Neural cell (in vitro differentiated cells): ENCODE measurements at regions not wholly inside any gene's neighbourhood (a gene's known extent, or its start where the extent isn't known, plus 50 kb on each side); places are given as distances from the start of the nearest gene placed in this dataset.

Experiments used
- H2AFZ ChIP-seq: fragments of 200-600, 300-800 bp; sonication (generic), shearing (Covaris generic); 2 replicates; pipeline ENCODE4 v1.6.0; 2014; ENCODE audit warnings: low read depth, mild to moderate bottlenecking, antibody characterized with exemption, low read length, moderate library complexity
- H3F3A ChIP-seq: fragments of 200-600 bp; shearing (Covaris generic); 2 replicates; pipeline ENCODE4 v1.6.1; 2016; ENCODE audit warnings: mild to moderate bottlenecking, moderate library complexity, mixed read lengths, antibody characterized with exemption, low read length; ENCODE audit not compliant: insufficient read depth, poor library complexity, severe bottlenecking
- H3K27ac ChIP-seq: fragments of 200-600, 300-800 bp; sonication (generic), shearing (Covaris generic); 2 replicates; pipeline ENCODE4 v1.5.1; 2014; ENCODE audit warnings: mild to moderate bottlenecking, low read length, moderate library complexity
- H3K27me3 ChIP-seq: fragments of 300-800, 200-600 bp; sonication (generic), shearing (Covaris generic); 2 replicates; pipeline ENCODE4 v1.6.0; 2014; ENCODE audit warnings: mild to moderate bottlenecking, low read depth, low read length, moderate library complexity; ENCODE audit not compliant: insufficient read depth
- H3K36me3 ChIP-seq: fragments of 300-800, 200-600 bp; sonication (generic), shearing (Covaris generic); 2 replicates; pipeline ENCODE4 v1.5.1; 2014; ENCODE audit warnings: mild to moderate bottlenecking, antibody characterized with exemption, low read length, moderate library complexity; ENCODE audit not compliant: insufficient read depth
- H3K4me2 ChIP-seq: fragments of 300-800, 200-600 bp; sonication (generic), shearing (Covaris generic); 2 replicates; pipeline ENCODE4 v1.6.0; 2014; ENCODE audit warnings: mild to moderate bottlenecking, low read length
- H3K4me3 ChIP-seq: fragments of 300-800, 200-600 bp; sonication (generic), shearing (Covaris generic); 2 replicates; pipeline ENCODE4 v1.5.1; 2014; ENCODE audit warnings: mild to moderate bottlenecking, low read length, moderate library complexity
- H3K79me2 ChIP-seq: fragments of 200-600 bp; shearing (Covaris generic); replicated peaks from 2 replicates; pipeline ENCODE4 v1.6.0; 2014; ENCODE audit warnings: mild to moderate bottlenecking, low read length, moderate library complexity; ENCODE audit not compliant: insufficient read depth
- H3K9ac ChIP-seq: fragments of 300-800, 200-600 bp; sonication (generic), shearing (Covaris generic); 2 replicates; pipeline ENCODE4 v1.6.1; 2016; ENCODE audit warnings: mild to moderate bottlenecking, low read length, mixed read lengths
- H3K9me2 ChIP-seq: fragments of 200-600 bp; shearing (Covaris generic); 2 replicates; pipeline ENCODE4 v1.6.1; 2016; ENCODE audit warnings: mild to moderate bottlenecking, low read length, mixed read lengths; ENCODE audit not compliant: insufficient read depth
- H3K9me3 ChIP-seq: fragments of 200-600, 300-800 bp; sonication (generic), shearing (Covaris generic); 2 replicates; pipeline ENCODE4 v1.6.1; 2016; ENCODE audit warnings: mild to moderate bottlenecking, mixed run types, low read length, moderate library complexity, mixed read lengths
- H4K20me1 ChIP-seq: fragments of 200-600 bp; shearing (Covaris generic); 2 replicates; pipeline ENCODE4 v1.6.1; 2016; ENCODE audit warnings: mild to moderate bottlenecking, mixed run types; ENCODE audit not compliant: insufficient read depth
- EP300 ChIP-seq: fragments of 450-650 bp; conservative IDR thresholded peaks from 2 replicates; pipeline ENCODE4 v1.6.1; 2014; ENCODE audit warnings: antibody characterized with exemption, mild to moderate bottlenecking, moderate library complexity; ENCODE audit not compliant: poor library complexity, severe bottlenecking
- EZH2 ChIP-seq: fragments of 200-600, 300-800 bp; shearing (Covaris generic), sonication (generic); IDR thresholded peaks from 2 replicates; pipeline ENCODE4 v1.6.1; 2014; ENCODE audit warnings: antibody characterized with exemption, low read length, borderline replicate concordance, mild to moderate bottlenecking; ENCODE audit not compliant: insufficient read depth, poor library complexity, severe bottlenecking
- MXI1 ChIP-seq: fragments of 450-650 bp; conservative IDR thresholded peaks from 2 replicates; pipeline ENCODE4 v1.6.1; 2014; ENCODE audit warnings: antibody characterized with exemption, mild to moderate bottlenecking; ENCODE audit not compliant: poor library complexity, severe bottlenecking
- POLR2AphosphoS5 ChIP-seq: IDR thresholded peaks from 2 replicates; pipeline ENCODE4 v1.6.1; 2012
- RAD21 ChIP-seq: fragments of 450-650 bp; conservative IDR thresholded peaks from 2 replicates; pipeline ENCODE4 v1.6.1; 2014; ENCODE audit warnings: antibody characterized with exemption, mild to moderate bottlenecking, moderate library complexity
- REST ChIP-seq: IDR thresholded peaks from 2 replicates; pipeline ENCODE4 v1.6.1; 2012; ENCODE audit warnings: borderline replicate concordance
- SMC3 ChIP-seq: fragments of 450-650 bp; conservative IDR thresholded peaks from 2 replicates; pipeline ENCODE4 v1.6.1; 2014; ENCODE audit warnings: antibody characterized with exemption, mild to moderate bottlenecking, moderate library complexity; ENCODE audit not compliant: poor library complexity
- TAF1 ChIP-seq: IDR thresholded peaks from 2 replicates; pipeline ENCODE4 v1.6.1; 2012; ENCODE audit warnings: low read depth
- TF ChIP-seq, protein P1 (sequence below): fragments of 450-650 bp; IDR thresholded peaks from 2 replicates; pipeline ENCODE4 v1.5.1; 2014; ENCODE audit warnings: antibody characterized with exemption, mild to moderate bottlenecking, moderate library complexity; ENCODE audit not compliant: poor library complexity, severe bottlenecking

DNA sequence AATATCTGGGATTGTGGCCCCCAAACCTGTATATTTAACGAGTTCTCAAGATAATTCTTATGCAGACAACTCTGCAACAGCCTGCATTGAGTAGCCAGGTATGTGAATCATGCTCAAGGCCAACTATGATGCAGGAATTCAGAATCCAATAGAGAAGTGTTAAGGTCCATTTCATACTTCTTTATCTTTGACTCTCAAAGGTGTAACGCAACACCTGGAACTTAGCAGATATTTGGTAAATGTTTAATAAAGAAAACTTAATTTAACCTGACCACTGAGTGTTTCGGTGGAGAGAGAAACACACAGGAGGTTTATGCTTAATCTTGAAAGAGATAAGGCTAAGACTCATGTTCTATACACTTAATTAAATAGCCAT, 156.5 kb upstream of the PLEKHG7 start:
- TF ChIP-seq SMC3 = no peak
- no peak for TF ChIP-seq MXI1
- TF ChIP-seq EZH2 = no peak
- TF ChIP-seq RAD21 = no peak
- TF ChIP-seq, protein P1, sequence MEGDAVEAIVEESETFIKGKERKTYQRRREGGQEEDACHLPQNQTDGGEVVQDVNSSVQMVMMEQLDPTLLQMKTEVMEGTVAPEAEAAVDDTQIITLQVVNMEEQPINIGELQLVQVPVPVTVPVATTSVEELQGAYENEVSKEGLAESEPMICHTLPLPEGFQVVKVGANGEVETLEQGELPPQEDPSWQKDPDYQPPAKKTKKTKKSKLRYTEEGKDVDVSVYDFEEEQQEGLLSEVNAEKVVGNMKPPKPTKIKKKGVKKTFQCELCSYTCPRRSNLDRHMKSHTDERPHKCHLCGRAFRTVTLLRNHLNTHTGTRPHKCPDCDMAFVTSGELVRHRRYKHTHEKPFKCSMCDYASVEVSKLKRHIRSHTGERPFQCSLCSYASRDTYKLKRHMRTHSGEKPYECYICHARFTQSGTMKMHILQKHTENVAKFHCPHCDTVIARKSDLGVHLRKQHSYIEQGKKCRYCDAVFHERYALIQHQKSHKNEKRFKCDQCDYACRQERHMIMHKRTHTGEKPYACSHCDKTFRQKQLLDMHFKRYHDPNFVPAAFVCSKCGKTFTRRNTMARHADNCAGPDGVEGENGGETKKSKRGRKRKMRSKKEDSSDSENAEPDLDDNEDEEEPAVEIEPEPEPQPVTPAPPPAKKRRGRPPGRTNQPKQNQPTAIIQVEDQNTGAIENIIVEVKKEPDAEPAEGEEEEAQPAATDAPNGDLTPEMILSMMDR = no peak
- no peak for TF ChIP-seq EP300
- Histone ChIP-seq H4K20me1 (no peaks in the 10 kb centered on the region), H3K9me3 (no peaks in the 10 kb centered on the region), H3K27ac (no peak overlapping the region), H2AFZ (no peak overlapping the region), H3K9ac (no peak overlapping the region), H3K27me3 (no peaks in the 10 kb centered on the region), H3K36me3 (no peaks in the 10 kb centered on the region), H3K79me2 (no peaks in the 10 kb centered on the region), H3K4me3 (no peak overlapping the region), H3K9me2 (no peaks in the 10 kb centered on the region), H3K4me2 (no peak overlapping the region), H3F3A (no peaks in the 10 kb centered on the region)

DNA sequence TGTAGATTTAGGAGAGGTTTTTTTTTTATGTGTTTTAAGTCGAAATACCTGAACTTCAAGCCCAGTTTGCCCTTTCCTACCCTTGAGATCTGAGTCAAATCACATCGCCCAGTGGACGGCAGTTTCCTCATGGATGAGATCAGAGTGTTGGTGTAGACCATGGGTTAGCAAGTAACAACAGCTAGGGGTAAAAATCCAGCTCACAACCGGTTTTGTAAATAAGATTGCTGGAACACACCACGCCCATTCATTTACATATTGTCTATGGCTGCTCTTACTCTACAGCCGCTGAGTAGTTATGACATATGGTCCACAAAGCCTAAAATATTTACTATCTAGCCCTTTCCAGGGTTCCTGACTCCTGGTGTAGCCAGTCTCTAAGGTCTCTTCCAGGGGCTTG, 158.5 kb upstream of the PLEKHG7 start:
- Histone ChIP-seq H3F3A (no peaks in the 10 kb centered on the region), H3K27ac (no peak overlapping the region), H4K20me1 (no peaks in the 10 kb centered on the region), H3K4me2 (no peak overlapping the region), H3K9me3 (no peaks in the 10 kb centered on the region), H3K27me3 (no peaks in the 10 kb centered on the region), H3K4me3 (no peak overlapping the region), H3K9ac (no peak overlapping the region), H2AFZ (no peak overlapping the region), H3K9me2 (no peaks in the 10 kb centered on the region), H3K79me2 (no peaks in the 10 kb centered on the region), H3K36me3 (no peaks in the 10 kb centered on the region)
- no peak for TF ChIP-seq EZH2
- TF ChIP-seq TAF1 = no peak
- TF ChIP-seq SMC3 = no peak
- no peak for TF ChIP-seq RAD21
- no peak for TF ChIP-seq POLR2AphosphoS5
- no peak for TF ChIP-seq MXI1
- TF ChIP-seq, protein P1 = no peak
- TF ChIP-seq EP300 = no peak
- no peak for TF ChIP-seq REST
